Heart right ventricle (tissue), 16 donors: ENCODE measurements at regions not wholly inside any gene's neighbourhood (a gene's known extent, or its start where the extent isn't known, plus 50 kb on each side); places are given as distances from the start of the nearest gene placed in this dataset.

ENCODE experiments used
- ATAC-seq, 8 donors: fragments of 200-7000 bp; cut with Tn5 transposase; one replicate each; pipeline ENCODE4 v1.9.1; 2020; ENCODE audit warnings: mild to moderate bottlenecking in 8 of 8, moderate library complexity in 8 of 8, moderate number of reproducible peaks in 1 of 8
- DNase-seq, 2 donors: peaks; one replicate each; pipeline ENCODE4 v3.0.0-alpha.2; 2020
- H3K27ac ChIP-seq, 10 donors: fragments of 200-600 bp; sonication (generic) in 2 of 10; one replicate each; pipeline versions ENCODE4 v1.5.0 to v1.8.0; 2020 to 2022; ENCODE audit warnings: mild to moderate bottlenecking in 3 of 10
- H3K27me3 ChIP-seq, 7 donors: fragments of 200-600 bp; one replicate each; pipeline ENCODE4 v1.8.0; 2021 to 2022; ENCODE audit warnings: mild to moderate bottlenecking in 2 of 7
- H3K36me3 ChIP-seq, 9 donors: fragments of 200-600 bp; sonication (generic) in 1 of 9; one replicate each; pipeline versions ENCODE4 v1.5.0 to v1.8.0; 2020 to 2022; ENCODE audit warnings: mild to moderate bottlenecking in 2 of 9
- H3K4me1 ChIP-seq, 9 donors: fragments of 200-600 bp; sonication (generic) in 1 of 9; one replicate each; pipeline versions ENCODE4 v1.5.0 to v1.8.0; 2020 to 2022; ENCODE audit warnings: mild to moderate bottlenecking in 4 of 9
- H3K4me3 ChIP-seq, 10 donors: fragments of 200-600 bp; sonication (generic) in 2 of 10; one replicate each; pipeline versions ENCODE4 v1.5.0 to v1.8.0; 2020 to 2022; ENCODE audit warnings: mild to moderate bottlenecking in 7 of 10, moderate library complexity in 2 of 10
- H3K9me3 ChIP-seq, 11 donors: fragments of 200-600 bp in 10 of 11; sonication (generic) in 2 of 11; one replicate each; pipeline versions ENCODE4 v1.5.0 to v1.8.0; 2013 to 2022; ENCODE audit warnings: mild to moderate bottlenecking in 2 of 11, control low read depth in 1 of 11, moderate library complexity in 1 of 11
- CTCF ChIP-seq, 9 donors: fragments of 200-600 bp; sonication (generic) in 2 of 9; IDR thresholded peaks; one replicate each; pipeline versions ENCODE4 v1.5.0 to v1.8.0; 2021 to 2022; ENCODE audit warnings: antibody characterized with exemption in 9 of 9, mild to moderate bottlenecking in 5 of 9, moderate library complexity in 1 of 9
- WGBS, 2 donors: extraction: QIAGEN DNeasy Blood & Tissue Kit; methylation state at CpG; one replicate each; pipeline ENCODE4 v1.1.7; 2013; ENCODE audit warnings: inconsistent platforms in 1 of 2; 5-methylcytosine and 5-hydroxymethylcytosine counted together
- intact Hi-C, 10 donors: fragments of 100-400 bp; cut with DNase I; formaldehyde crosslinking; loops; one replicate each; pipeline versions ENCODE4 v1.11.1 to v1.14.2; 2022
- donor health status: Arrhythmogenic right ventricular cardiomyopathy.
- donor health status: ischemic (EF 13 %, LVEDD 7.1; RV severe dilation, severe dysfunction).
- donor health status: healthy with polysubstance abuse.
- donor health status: DM: no; HTN: yes; CAD: no.
- donor health status: DM: no; HTN: no; CAD: no.
- donor health status: ischemic (EF 25% LVEDD 6.9; RV normal size, moderate dysfunction).
- donor health status: ischemic (EF 25% LVEDD 5.7; RV mildly dilated, moderate dysfunction).
- donor health status: healthy.
- donor health status: DM: yes; HTN: yes; CAD: no.
- donor health status: Ischemic cardiomyopathy.
- donor health status: ischemic (EF 35%, LVEDD 5.7; RV mildly dilated, moderate dysfunction).
- donor health status: nonischemic (EF 11% LVEDD 7.7; RV severe dilation, severe dysfunction).
- donor health status: DM: yes; HTN: yes; CAD: no.
- donor health status: PGD.
- donor health status: ischemic (EF 29% LVEDD 5.4; RV normal size, mild dysfunction).
- donor health status: nonischemic (EF 23%, LVEDD 6.1; RV moderate dilation, normal function).

GRCh38 chr5:103357636-103358035 lies 99.1 kb downstream of the MACIR start:
- no peaks in the 10 kb centered on the region for H3K9me3 ChIP-seq

DNA sequence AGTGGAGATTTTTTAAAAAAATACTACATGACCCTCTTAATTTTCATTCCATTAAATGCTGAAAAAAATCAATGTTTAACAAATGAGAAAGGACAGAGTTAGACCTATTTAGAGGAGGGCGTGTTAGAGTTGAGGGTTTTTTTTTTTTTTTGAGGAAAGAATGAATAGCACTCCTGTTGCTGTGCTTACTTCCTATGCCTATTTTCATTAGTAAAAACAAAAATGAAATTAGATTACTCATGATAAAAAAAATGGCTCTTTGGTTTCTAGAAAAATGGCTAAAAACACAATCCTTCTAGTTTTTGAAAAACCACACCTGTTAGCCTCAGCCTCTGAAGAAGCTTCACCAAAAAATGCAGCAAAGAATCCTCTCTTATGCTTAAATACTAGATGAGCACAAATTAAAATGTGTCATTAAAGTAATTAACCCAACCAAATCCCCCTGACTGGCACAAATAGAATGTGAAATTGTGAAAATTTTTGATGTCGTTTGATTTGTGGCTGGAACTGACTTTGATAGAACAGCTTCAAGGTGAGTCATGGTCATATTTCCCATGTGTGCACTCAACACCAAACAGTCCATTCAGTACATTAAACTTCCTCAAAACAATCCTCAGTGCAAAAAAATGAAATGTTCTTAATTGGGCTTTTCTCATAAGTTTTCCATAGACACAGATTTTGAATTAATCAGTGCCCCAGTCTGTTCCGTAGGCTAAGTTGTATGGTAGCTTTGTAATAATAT lies 98.0 kb downstream of the MACIR start:
- ATAC-seq: no peak
- WGBS, 2 donors: 76 to 80% methylated on average over 3 of the region's 3 CpGs
- TF ChIP-seq CTCF (IDR thresholded peaks at IDR 0.05): no peak
- intact Hi-C loops: no loop called here
- Histone ChIP-seq H3K27ac (no peak overlapping the region), H3K36me3 (no peaks in the 10 kb centered on the region), H3K4me1 (peaks cover 0 to 31% (median 10%) of the 10 kb centered on the region in 9 donors), H3K9me3 (no peaks in the 10 kb centered on the region), H3K27me3 (peaks cover 0 to 3% (median 0%) of the 10 kb centered on the region in 7 donors), H3K4me3 (no peak overlapping the region)
- no peak for DNase-seq

More at GRCh38 chr5:103357636-103358035, 99.1 kb downstream of the MACIR start:
- no peaks in the 10 kb centered on the region for H3K36me3 ChIP-seq
- WGBS, 2 donors: 53 to 63% methylated on average over 3 of the region's 3 CpGs
- H3K4me1 ChIP-seq: peaks cover 0 to 31% (median 10%) of the 10 kb centered on the region in 9 donors
- no peak overlapping the region for H3K4me3 ChIP-seq
- peaks cover 0 to 3% (median 0%) of the 10 kb centered on the region in 7 donors for H3K27me3 ChIP-seq
- TF ChIP-seq CTCF (IDR thresholded peaks at IDR 0.05): no peak
- intact Hi-C loops: no loop called here
- no peak for DNase-seq
- H3K27ac ChIP-seq: no peak overlapping the region
- ATAC-seq: peak in 3 of 8 donors; percentile 37 to 59 (median 41)

GRCh38 chr5:103355579-103355978 lies 97.0 kb downstream of the MACIR start:
- Histone ChIP-seq H3K4me1 (peaks cover 0 to 31% (median 10%) of the 10 kb centered on the region in 9 donors), H3K4me3 (no peak overlapping the region), H3K36me3 (no peaks in the 10 kb centered on the region), H3K27me3 (peaks cover 0 to 3% (median 0%) of the 10 kb centered on the region in 7 donors), H3K9me3 (no peaks in the 10 kb centered on the region), H3K27ac (no peak overlapping the region)
- DNase-seq (no peak), ATAC-seq (peak in 1 of 8 donors; percentile 18)
- WGBS, 2 donors: 8 to 9% methylated on average over 2 of the region's 2 CpGs
- TF ChIP-seq CTCF (IDR thresholded peaks at IDR 0.05): no peak
- intact Hi-C loops: no loop called here

- no peak for DNase-seq
- H3K4me3 ChIP-seq: no peak overlapping the region
- peaks cover 0 to 31% (median 10%) of the 10 kb centered on the region in 9 donors for H3K4me1 ChIP-seq
- H3K27ac ChIP-seq: no peak overlapping the region
- H3K9me3 ChIP-seq: no peaks in the 10 kb centered on the region
- H3K27me3 ChIP-seq: peaks cover 0 to 7% (median 0%) of the 10 kb centered on the region in 7 donors
- intact Hi-C loops: no loop called here
- TF ChIP-seq CTCF (IDR thresholded peaks at IDR 0.05): no peak
- ATAC-seq: no peak
- 96 to 97% methylated on average over 4 of the region's 4 CpGs for WGBS, 2 donors
- no peaks in the 10 kb centered on the region for H3K36me3 ChIP-seq
These were observed 95.9 kb downstream of the MACIR start for GRCh38 chr5:103354446-103354845.
